ENCODE measurements at regions not wholly inside any gene's neighbourhood (a gene's known extent, or its start where the extent isn't known, plus 50 kb on each side); places are given as distances from the start of the nearest gene placed in this dataset.

GRCh38 chr17:71276079-71276478, 844.7 kb upstream of the SOX9 start:
- Histone ChIP-seq H2AFZ (no peak overlapping the region), H3K4me3 (no peak overlapping the region), H4K20me1 (ENCODE audit: insufficient read depth, poor library complexity, severe bottlenecking) (no peaks in the 10 kb centered on the region), H3K27ac (no peak overlapping the region), H3K4me1 (ENCODE audit: insufficient read depth) (no peaks in the 10 kb centered on the region), H3K36me3 (replicated peaks; ENCODE audit: insufficient read depth, low read depth) (no peaks in the 10 kb centered on the region), H3K9me3 (ENCODE audit: low read depth) (no peaks in the 10 kb centered on the region), H3K4me2 (no peak overlapping the region), H3K9me2 (replicated peaks; ENCODE audit: insufficient read depth) (no peaks in the 10 kb centered on the region), H3K27me3 (no peaks in the 10 kb centered on the region), H3K79me2 (no peaks in the 10 kb centered on the region)
- DNase-seq (ENCODE audit: low spot score) = no peak
- 91% methylated on average over 6 of the region's 6 CpGs for WGBS (ENCODE audit: low lambda C conversion rate, missing lambda C conversion rate)
- TF ChIP-seq CTCF (IDR thresholded peaks at IDR 0.05; ENCODE audit: poor library complexity) (no peak), EZH2phosphoT487 (IDR thresholded peaks at IDR 0.05; ENCODE audit: low read depth, severe bottlenecking, unreplicated experiment) (no peak), EZH2 (IDR thresholded peaks at IDR 0.05; ENCODE audit: borderline replicate concordance) (no peak)

- no peak for DNase-seq (ENCODE audit: low spot score)
- peaks cover 5% of the 10 kb centered on the region for H3K27me3 ChIP-seq
Measured at GRCh38 chr17:71283486-71283885, 837.3 kb upstream of the SOX9 start.

GRCh38 chr17:71284032-71284755, 836.6 kb upstream of the SOX9 start:
- Histone ChIP-seq H3K4me1 (ENCODE audit: insufficient read depth) (peaks cover 7% of the 10 kb centered on the region), H3K4me3 (no peak overlapping the region), H3K27me3 (peaks cover 5% of the 10 kb centered on the region), H3K27ac (no peak overlapping the region), H4K20me1 (ENCODE audit: insufficient read depth, poor library complexity, severe bottlenecking) (no peaks in the 10 kb centered on the region), H3K9me2 (replicated peaks; ENCODE audit: insufficient read depth) (no peaks in the 10 kb centered on the region), H2AFZ (no peak overlapping the region), H3K79me2 (no peaks in the 10 kb centered on the region), H3K36me3 (replicated peaks; ENCODE audit: insufficient read depth, low read depth) (no peaks in the 10 kb centered on the region), H3K4me2 (no peak overlapping the region), H3K9me3 (ENCODE audit: low read depth) (no peaks in the 10 kb centered on the region)
- TF ChIP-seq EZH2phosphoT487 (IDR thresholded peaks at IDR 0.05; ENCODE audit: low read depth, severe bottlenecking, unreplicated experiment) (no peak), EZH2 (IDR thresholded peaks at IDR 0.05; ENCODE audit: borderline replicate concordance) (no peak), CTCF (IDR thresholded peaks at IDR 0.05; ENCODE audit: poor library complexity) (no peak)
- DNase-seq (ENCODE audit: low spot score) = no peak
- WGBS (ENCODE audit: low lambda C conversion rate, missing lambda C conversion rate) = 89% methylated on average over 7 of the region's 7 CpGs

More at GRCh38 chr17:71283486-71283885, 837.3 kb upstream of the SOX9 start:
- H3K36me3 ChIP-seq (replicated peaks; ENCODE audit: insufficient read depth, low read depth) = no peaks in the 10 kb centered on the region
- H3K4me3 ChIP-seq = no peak overlapping the region
- no peak overlapping the region for H3K27ac ChIP-seq
- H3K9me2 ChIP-seq (replicated peaks; ENCODE audit: insufficient read depth) = no peaks in the 10 kb centered on the region
- 86% methylated on average over 4 of the region's 4 CpGs for WGBS (ENCODE audit: low lambda C conversion rate, missing lambda C conversion rate)
- H4K20me1 ChIP-seq (ENCODE audit: insufficient read depth, poor library complexity, severe bottlenecking) = no peaks in the 10 kb centered on the region
- no peak for TF ChIP-seq CTCF (IDR thresholded peaks at IDR 0.05; ENCODE audit: poor library complexity)
- TF ChIP-seq EZH2phosphoT487 (IDR thresholded peaks at IDR 0.05; ENCODE audit: low read depth, severe bottlenecking, unreplicated experiment) = no peak
- TF ChIP-seq EZH2 (IDR thresholded peaks at IDR 0.05; ENCODE audit: borderline replicate concordance) = no peak
- H3K79me2 ChIP-seq = no peaks in the 10 kb centered on the region
- H3K9me3 ChIP-seq (ENCODE audit: low read depth) = no peaks in the 10 kb centered on the region
- H3K4me2 ChIP-seq = no peak overlapping the region
- no peak overlapping the region for H2AFZ ChIP-seq
- H3K4me1 ChIP-seq (ENCODE audit: insufficient read depth) = peaks cover 7% of the 10 kb centered on the region

Measured in hepatocyte (in vitro differentiated cells).